Thoracic aorta (tissue), 2 donors: ENCODE measurements at regions not wholly inside any gene's neighbourhood (a gene's known extent, or its start where the extent isn't known, plus 50 kb on each side); places are given as distances from the start of the nearest gene placed in this dataset.

Source experiments
- ATAC-seq: fragments of 150-250 bp; one replicate; pipeline ENCODE4 v1.8.0; 2017; ENCODE audit warnings: low read depth; ENCODE audit not compliant: insufficient number of reproducible peaks, low FRiP score
- DNase-seq: peaks from one replicate; pipeline ENCODE4 v3.0.0-alpha.2; 2020; ENCODE audit warnings: low spot score
- H3K27ac ChIP-seq, 2 donors: fragments of 200-600 bp; sonication (generic); 1 replicate in 1 of 2; 2 replicates in 1 of 2; pipeline ENCODE4 v1.5.1; 2016; ENCODE audit warnings: mild to moderate bottlenecking in 2 of 2, moderate library complexity in 2 of 2
- H3K27me3 ChIP-seq: fragments of 200-600 bp; sonication (generic); replicated peaks from 2 replicates; pipeline ENCODE4 v1.6.0; 2016; ENCODE audit warnings: mild to moderate bottlenecking; ENCODE audit not compliant: insufficient read depth
- H3K36me3 ChIP-seq: fragments of 200-600 bp; sonication (generic); one replicate; pipeline ENCODE4 v1.5.1; 2016
- H3K4me1 ChIP-seq, 2 donors: fragments of 200-600 bp; sonication (generic); 1 replicate in 1 of 2; 2 replicates in 1 of 2; pipeline versions ENCODE4 v1.5.1 to v1.6.0; 2016; ENCODE audit warnings: low read depth in 2 of 2, mild to moderate bottlenecking in 1 of 2; ENCODE audit not compliant: control insufficient read depth in 1 of 2
- H3K4me3 ChIP-seq: fragments of 200-600 bp; sonication (generic); 2 replicates; pipeline ENCODE4 v1.5.1; 2016; ENCODE audit warnings: mild to moderate bottlenecking
- H3K9me3 ChIP-seq: fragments of 200-600 bp; sonication (generic); 2 replicates; pipeline ENCODE4 v1.5.1; 2016
- TF ChIP-seq, protein P1 (sequence below): fragments of 200-600 bp; sonication (generic); IDR thresholded peaks from one replicate; pipeline ENCODE4 v1.5.1; 2019; ENCODE audit warnings: antibody characterized with exemption

DNA sequence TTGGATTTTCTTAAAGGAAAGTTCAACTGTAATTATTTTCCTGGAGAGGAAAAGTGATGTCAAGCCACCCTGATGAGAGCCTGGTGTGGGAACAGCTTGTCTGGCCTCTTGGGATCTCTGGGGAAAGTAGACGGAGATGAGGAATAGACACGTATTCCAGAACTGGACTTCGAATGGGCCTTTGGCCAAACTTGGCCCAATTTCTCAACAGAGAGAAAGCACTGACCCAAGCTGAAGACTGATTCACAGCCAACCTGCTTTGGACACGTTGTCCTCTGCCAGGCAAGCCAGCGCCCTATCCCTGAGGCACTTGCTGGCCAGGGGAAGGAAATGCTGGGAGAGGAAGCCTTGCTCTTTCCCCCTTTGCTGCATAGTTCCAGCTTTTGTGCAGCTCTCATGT, 70.8 kb upstream of the CTAGE1 start:
- Histone ChIP-seq H3K9me3 (no peaks in the 10 kb centered on the region), H3K36me3 (no peaks in the 10 kb centered on the region), H3K4me1 (peaks cover 13 to 22% of the 10 kb centered on the region in 2 donors), H3K4me3 (no peak overlapping the region), H3K27me3 (no peaks in the 10 kb centered on the region), H3K27ac (peak overlapping the region; percentile 61 to 72)
- ATAC-seq (peak; percentile 54), DNase-seq (peak; percentile 62)
- TF ChIP-seq, protein P1, sequence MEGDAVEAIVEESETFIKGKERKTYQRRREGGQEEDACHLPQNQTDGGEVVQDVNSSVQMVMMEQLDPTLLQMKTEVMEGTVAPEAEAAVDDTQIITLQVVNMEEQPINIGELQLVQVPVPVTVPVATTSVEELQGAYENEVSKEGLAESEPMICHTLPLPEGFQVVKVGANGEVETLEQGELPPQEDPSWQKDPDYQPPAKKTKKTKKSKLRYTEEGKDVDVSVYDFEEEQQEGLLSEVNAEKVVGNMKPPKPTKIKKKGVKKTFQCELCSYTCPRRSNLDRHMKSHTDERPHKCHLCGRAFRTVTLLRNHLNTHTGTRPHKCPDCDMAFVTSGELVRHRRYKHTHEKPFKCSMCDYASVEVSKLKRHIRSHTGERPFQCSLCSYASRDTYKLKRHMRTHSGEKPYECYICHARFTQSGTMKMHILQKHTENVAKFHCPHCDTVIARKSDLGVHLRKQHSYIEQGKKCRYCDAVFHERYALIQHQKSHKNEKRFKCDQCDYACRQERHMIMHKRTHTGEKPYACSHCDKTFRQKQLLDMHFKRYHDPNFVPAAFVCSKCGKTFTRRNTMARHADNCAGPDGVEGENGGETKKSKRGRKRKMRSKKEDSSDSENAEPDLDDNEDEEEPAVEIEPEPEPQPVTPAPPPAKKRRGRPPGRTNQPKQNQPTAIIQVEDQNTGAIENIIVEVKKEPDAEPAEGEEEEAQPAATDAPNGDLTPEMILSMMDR: no peak

DNA sequence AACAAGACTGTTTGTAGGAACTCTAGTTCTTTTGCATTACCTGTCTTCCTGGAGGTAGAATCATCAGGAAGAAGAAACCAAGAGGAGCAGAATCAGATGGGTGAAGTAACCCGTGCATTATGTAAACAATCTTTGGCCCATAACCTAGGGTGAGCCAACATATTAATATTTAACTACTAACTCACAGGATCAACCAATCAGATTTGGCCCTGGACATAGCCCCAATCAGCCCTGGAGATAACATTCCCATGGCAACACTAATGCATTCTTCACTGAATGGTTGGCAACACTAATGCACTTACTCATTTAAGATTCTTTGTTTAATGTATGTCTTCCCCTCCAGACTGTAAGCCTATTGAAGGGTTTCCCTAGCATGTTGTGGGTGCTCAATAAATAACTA, 72.0 kb upstream of the CTAGE1 start:
- Histone ChIP-seq H3K4me3 (no peak overlapping the region), H3K27me3 (no peaks in the 10 kb centered on the region), H3K36me3 (no peaks in the 10 kb centered on the region), H3K9me3 (no peaks in the 10 kb centered on the region), H3K4me1 (peaks cover 21 to 34% of the 10 kb centered on the region in 2 donors), H3K27ac (no peak overlapping the region)
- no peak for DNase-seq
- no peak for ATAC-seq
- TF ChIP-seq, protein P1: no peak

DNA sequence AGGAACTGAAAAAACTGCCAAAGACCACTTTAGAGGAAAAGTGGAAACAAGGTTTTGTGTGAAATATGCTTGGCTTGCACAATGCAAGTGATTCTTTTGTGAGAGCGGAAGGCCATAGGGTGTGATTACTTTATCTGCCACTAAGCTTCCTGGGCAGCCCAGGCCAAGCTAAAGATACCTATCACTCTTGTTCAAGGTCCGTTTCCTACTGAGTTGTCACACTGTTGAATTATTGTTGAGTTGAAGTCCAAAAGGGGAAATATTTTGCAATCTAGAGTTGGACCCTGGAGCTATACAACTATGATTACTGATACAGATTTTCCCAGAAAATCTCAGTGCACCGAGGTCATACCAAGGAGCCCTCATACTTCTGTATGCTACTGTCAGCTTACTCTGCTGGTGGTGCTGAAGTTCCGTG, 72.7 kb upstream of the CTAGE1 start:
- Histone ChIP-seq H3K4me3 (no peak overlapping the region), H3K36me3 (no peaks in the 10 kb centered on the region), H3K27ac (no peak overlapping the region), H3K4me1 (peaks cover 27 to 41% of the 10 kb centered on the region in 2 donors), H3K9me3 (no peaks in the 10 kb centered on the region), H3K27me3 (no peaks in the 10 kb centered on the region)
- DNase-seq: no peak
- TF ChIP-seq, protein P1: no peak
- ATAC-seq: no peak

DNA sequence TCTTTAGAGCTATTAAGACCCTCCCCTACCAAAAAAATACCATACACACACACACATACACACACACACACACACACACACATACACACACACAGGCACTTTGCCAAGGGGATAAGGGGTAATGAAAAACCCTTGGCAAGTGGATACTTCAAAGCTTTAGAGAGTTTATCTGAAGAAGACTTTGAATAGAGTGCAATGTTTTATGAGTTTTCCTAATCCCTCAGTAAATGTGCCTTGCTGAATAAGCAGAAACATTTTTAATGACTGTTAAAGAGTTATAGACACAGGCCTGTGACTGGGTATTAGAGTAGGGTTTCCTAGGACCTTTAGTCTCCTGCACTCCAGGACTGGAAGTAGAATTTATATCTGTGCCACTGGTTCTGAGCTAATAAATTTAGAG, 75.5 kb upstream of the CTAGE1 start:
- TF ChIP-seq, protein P1: no peak
- no peak for ATAC-seq
- H3K27ac ChIP-seq: peak overlapping the region in 1 of 2 donors; percentile 89

DNA sequence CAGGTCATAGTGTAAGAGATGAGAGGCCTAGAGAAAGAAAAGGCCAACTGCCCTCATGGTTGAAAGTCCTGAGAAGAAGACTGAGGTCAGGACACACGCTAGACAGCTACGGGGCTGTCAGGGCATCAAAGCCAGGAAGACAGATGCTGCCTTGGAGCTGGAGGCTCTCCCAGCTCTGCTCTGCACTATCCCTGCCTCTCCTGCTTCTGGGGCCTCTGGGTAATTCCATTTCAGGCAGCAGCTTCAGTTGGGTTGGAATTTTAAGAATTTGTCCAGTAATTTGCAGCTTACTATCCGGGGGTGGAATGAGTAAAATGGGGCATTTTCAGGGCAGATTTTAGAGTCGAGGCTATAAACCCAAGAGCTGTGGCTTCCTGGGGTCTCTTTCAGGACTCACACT, 76.2 kb upstream of the CTAGE1 start:
- Histone ChIP-seq H3K4me3 (no peak overlapping the region), H3K9me3 (no peaks in the 10 kb centered on the region), H3K36me3 (no peaks in the 10 kb centered on the region), H3K27me3 (no peaks in the 10 kb centered on the region), H3K4me1 (peaks cover 16 to 31% of the 10 kb centered on the region in 2 donors), H3K27ac (peak overlapping the region; percentile 79 to 89)
- DNase-seq (no peak), ATAC-seq (no peak)
- TF ChIP-seq, protein P1: no peak

More for the DNA sequence above, 75.5 kb upstream of the CTAGE1 start:
- Histone ChIP-seq H3K27me3 (no peaks in the 10 kb centered on the region), H3K9me3 (no peaks in the 10 kb centered on the region), H3K36me3 (no peaks in the 10 kb centered on the region), H3K4me3 (no peak overlapping the region), H3K4me1 (peaks cover 23 to 35% of the 10 kb centered on the region in 2 donors)
- no peak for DNase-seq
